Karpas-422 (cell line): ENCODE measurements at regions not wholly inside any gene's neighbourhood (a gene's known extent, or its start where the extent isn't known, plus 50 kb on each side); places are given as distances from the start of the nearest gene placed in this dataset.

Source experiments
- DNase-seq: peaks from one replicate; pipeline ENCODE4 v3.0.0-alpha.2; 2015
- H2AFZ ChIP-seq: fragments of 200-600 bp; sonication (generic); 2 replicates; pipeline ENCODE4 v1.6.1; 2014; ENCODE audit warnings: antibody characterized with exemption, low read length, mixed read lengths
- H3K27ac ChIP-seq: fragments of 200-600 bp; sonication (generic); 2 replicates; pipeline ENCODE4 v1.5.1; 2014; ENCODE audit warnings: mild to moderate bottlenecking, low read length, moderate library complexity
- H3K27me3 ChIP-seq: fragments of 200-600 bp; sonication (generic); 2 replicates; pipeline ENCODE4 v1.6.1; 2014; ENCODE audit warnings: low read length, mixed read lengths
- H3K36me3 ChIP-seq: fragments of 200-600 bp; sonication (generic); 2 replicates; pipeline ENCODE4 v1.6.1; 2014; ENCODE audit warnings: low read length, mixed read lengths; ENCODE audit not compliant: insufficient read depth
- H3K4me1 ChIP-seq: fragments of 200-600 bp; sonication (generic); 2 replicates; pipeline ENCODE4 v1.6.1; 2014; ENCODE audit warnings: mild to moderate bottlenecking, low read length, mixed read lengths
- H3K4me2 ChIP-seq: fragments of 200-600 bp; sonication (generic); 2 replicates; pipeline ENCODE4 v1.6.1; 2014; ENCODE audit warnings: low read length, low read depth, mild to moderate bottlenecking; ENCODE audit not compliant: poor library complexity, severe bottlenecking
- H3K4me3 ChIP-seq: fragments of 200-600 bp; sonication (generic); 2 replicates; pipeline ENCODE4 v1.5.1; 2014; ENCODE audit warnings: mild to moderate bottlenecking, antibody characterized with exemption, low read length, mixed read lengths
- H3K79me2 ChIP-seq: fragments of 200-600 bp; sonication (generic); 2 replicates; pipeline ENCODE4 v1.6.1; 2014; ENCODE audit warnings: mild to moderate bottlenecking, low read length, mixed read lengths
- H3K9ac ChIP-seq: fragments of 200-600 bp; sonication (generic); 2 replicates; pipeline ENCODE4 v1.6.0; 2014; ENCODE audit warnings: low read length
- H3K9me2 ChIP-seq: fragments of 200-600 bp; sonication (generic), shearing (Covaris generic); replicated peaks from 2 replicates; pipeline ENCODE4 v1.6.0; 2014; ENCODE audit warnings: mild to moderate bottlenecking, low read length, moderate library complexity; ENCODE audit not compliant: insufficient read depth
- H3K9me3 ChIP-seq: fragments of 300-700, 200-600 bp; sonication (generic); 2 replicates; pipeline ENCODE4 v1.6.1; 2014; ENCODE audit warnings: low read length, mixed read lengths
- H4K20me1 ChIP-seq: fragments of 200-600 bp; sonication (generic); 2 replicates; pipeline ENCODE4 v1.6.1; 2014; ENCODE audit warnings: mild to moderate bottlenecking, antibody characterized with exemption, low read length, low read depth; ENCODE audit not compliant: insufficient read depth

DNA sequence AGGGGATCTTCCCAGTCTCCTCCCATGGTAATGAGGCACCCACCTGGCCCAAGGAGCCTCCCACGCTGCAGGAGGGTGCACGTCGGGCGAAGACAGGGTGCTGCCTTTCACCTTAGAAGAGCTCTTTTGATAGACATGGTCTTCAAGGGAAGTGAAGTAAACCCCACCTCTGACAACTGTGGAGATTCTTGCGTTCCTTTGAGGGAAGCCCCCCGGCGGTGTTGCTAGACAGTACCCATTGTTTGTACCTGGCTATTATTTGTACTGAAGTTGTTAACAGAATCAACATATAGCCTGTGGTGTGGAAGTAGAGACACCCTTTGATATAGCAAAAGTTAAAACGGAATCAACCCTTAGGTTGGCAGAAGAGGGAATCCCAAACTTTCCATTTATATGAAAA is 648.0 kb downstream of the GALR1 start:
- Histone ChIP-seq H3K9me2 (no peaks in the 10 kb centered on the region), H2AFZ (no peak overlapping the region), H3K9ac (no peak overlapping the region), H3K27me3 (no peaks in the 10 kb centered on the region), H3K36me3 (no peaks in the 10 kb centered on the region), H3K4me2 (no peak overlapping the region), H3K27ac (no peak overlapping the region), H3K9me3 (no peaks in the 10 kb centered on the region), H3K79me2 (no peaks in the 10 kb centered on the region), H4K20me1 (no peaks in the 10 kb centered on the region), H3K4me3 (no peak overlapping the region), H3K4me1 (no peaks in the 10 kb centered on the region)
- no peak for DNase-seq

GRCh38 chr18:77899972-77900754 is 650.5 kb downstream of the GALR1 start:
- no peaks in the 10 kb centered on the region for H4K20me1 ChIP-seq
- H3K4me3 ChIP-seq = no peak overlapping the region
- H3K27ac ChIP-seq = no peak overlapping the region
- H3K9me2 ChIP-seq = no peaks in the 10 kb centered on the region
- H2AFZ ChIP-seq = no peak overlapping the region
- no peaks in the 10 kb centered on the region for H3K36me3 ChIP-seq
- H3K4me2 ChIP-seq = no peak overlapping the region
- H3K79me2 ChIP-seq = no peaks in the 10 kb centered on the region
- H3K9me3 ChIP-seq = no peaks in the 10 kb centered on the region
- no peaks in the 10 kb centered on the region for H3K27me3 ChIP-seq
- no peaks in the 10 kb centered on the region for H3K4me1 ChIP-seq
- DNase-seq = peak; percentile 83
- H3K9ac ChIP-seq = no peak overlapping the region

DNA sequence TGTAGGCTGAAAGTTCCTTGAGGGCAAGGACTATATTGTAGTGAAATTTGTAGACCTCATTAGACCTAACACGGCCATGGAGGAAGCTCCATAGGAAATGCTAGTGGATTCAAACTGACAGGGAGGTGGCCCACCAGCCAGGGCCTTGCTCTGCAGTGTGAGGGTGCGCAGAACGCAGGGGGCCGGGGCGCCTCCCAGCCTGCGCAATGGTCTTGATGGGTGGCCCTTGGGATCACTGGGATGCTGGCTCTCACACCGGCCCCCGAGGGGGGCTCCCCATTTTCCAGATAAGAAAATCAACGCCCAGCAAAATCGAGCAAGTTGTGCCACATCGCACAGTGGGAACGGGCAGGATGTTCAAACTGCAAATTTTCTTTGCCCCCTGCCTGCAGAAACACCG is 655.4 kb downstream of the GALR1 start:
- Histone ChIP-seq H3K4me2 (no peak overlapping the region), H3K9me3 (no peaks in the 10 kb centered on the region), H3K4me3 (no peak overlapping the region), H3K9ac (no peak overlapping the region), H3K36me3 (no peaks in the 10 kb centered on the region), H3K9me2 (no peaks in the 10 kb centered on the region), H3K27me3 (no peaks in the 10 kb centered on the region), H3K27ac (no peak overlapping the region), H3K4me1 (no peaks in the 10 kb centered on the region), H3K79me2 (no peaks in the 10 kb centered on the region), H4K20me1 (no peaks in the 10 kb centered on the region), H2AFZ (no peak overlapping the region)
- DNase-seq = no peak

DNA sequence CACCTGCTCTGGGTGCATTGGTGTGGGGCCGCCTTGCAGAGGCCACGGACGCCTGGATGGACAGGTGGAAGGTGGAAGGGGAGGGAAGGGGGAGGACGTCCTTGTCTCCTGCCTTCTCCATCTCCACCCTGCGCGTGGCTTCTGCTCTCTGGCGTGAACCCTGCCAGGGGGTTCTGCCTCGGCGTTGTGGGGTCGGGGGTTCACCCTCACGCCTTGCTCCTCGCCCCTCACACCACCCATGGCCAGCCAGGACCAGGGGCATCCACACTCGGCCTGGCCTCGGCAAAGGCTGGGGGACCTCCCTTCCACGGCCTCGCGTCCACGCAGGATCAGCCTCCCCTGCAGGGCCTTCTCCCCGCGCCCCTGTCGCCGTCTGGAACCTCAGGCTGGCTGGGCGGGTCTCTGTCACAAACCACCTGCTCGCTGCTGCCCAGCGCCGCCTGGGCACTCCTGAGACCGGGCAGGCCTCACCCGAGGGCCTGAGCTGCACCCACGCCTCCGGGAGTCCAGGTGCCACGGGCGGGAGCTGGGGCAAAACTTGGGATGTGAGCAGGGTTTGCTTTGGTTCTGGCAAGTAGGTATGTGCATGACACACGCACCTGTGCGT is 655.9 kb downstream of the GALR1 start:
- Histone ChIP-seq H3K4me3 (no peak overlapping the region), H3K9me3 (no peaks in the 10 kb centered on the region), H3K9me2 (no peaks in the 10 kb centered on the region), H3K79me2 (no peaks in the 10 kb centered on the region), H2AFZ (no peak overlapping the region), H3K27me3 (no peaks in the 10 kb centered on the region), H3K4me2 (no peak overlapping the region), H3K9ac (no peak overlapping the region), H3K4me1 (no peaks in the 10 kb centered on the region), H4K20me1 (no peaks in the 10 kb centered on the region), H3K27ac (no peak overlapping the region), H3K36me3 (no peaks in the 10 kb centered on the region)
- DNase-seq = no peak

DNA sequence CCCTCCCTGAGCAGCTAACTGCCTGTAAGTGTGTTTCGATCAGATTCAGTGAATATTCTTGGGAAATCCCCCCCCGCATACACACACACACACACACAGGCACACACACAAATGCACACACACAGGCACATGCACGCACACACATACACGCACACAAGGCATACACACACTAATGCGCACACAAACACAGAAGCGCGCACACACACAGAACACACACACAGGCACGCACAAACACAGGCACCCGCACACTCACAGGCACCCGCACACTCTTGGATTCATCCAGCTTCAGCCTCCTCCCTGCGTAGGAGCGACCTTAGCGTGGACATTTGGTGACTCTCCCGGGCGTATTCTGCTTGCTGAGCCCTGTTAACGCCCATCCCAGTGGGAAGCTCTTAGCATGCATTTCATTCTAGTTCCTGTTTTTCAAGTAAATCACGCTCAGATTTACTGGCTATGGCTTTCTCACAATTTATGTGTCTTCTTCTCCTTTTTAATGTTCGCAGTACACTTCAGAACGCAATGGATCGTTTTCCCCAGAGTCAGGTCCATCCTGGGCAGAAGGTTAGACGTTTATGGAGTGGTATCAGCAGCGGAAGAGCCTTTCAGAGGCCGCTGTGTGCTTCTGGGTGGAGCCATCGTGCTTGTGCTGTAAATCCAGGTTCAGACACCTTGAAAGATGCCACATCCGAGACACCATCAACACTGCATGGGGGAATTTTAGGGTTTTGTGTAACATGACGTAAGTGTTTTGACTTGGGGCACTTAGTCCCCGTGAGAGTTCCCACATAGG is 656.6 kb downstream of the GALR1 start:
- Histone ChIP-seq H4K20me1 (no peaks in the 10 kb centered on the region), H3K4me2 (no peak overlapping the region), H3K9me3 (no peaks in the 10 kb centered on the region), H2AFZ (no peak overlapping the region), H3K36me3 (no peaks in the 10 kb centered on the region), H3K4me3 (no peak overlapping the region), H3K9me2 (no peaks in the 10 kb centered on the region), H3K9ac (no peak overlapping the region), H3K79me2 (no peaks in the 10 kb centered on the region), H3K27me3 (no peaks in the 10 kb centered on the region), H3K4me1 (no peaks in the 10 kb centered on the region), H3K27ac (no peak overlapping the region)
- DNase-seq = no peak

DNA sequence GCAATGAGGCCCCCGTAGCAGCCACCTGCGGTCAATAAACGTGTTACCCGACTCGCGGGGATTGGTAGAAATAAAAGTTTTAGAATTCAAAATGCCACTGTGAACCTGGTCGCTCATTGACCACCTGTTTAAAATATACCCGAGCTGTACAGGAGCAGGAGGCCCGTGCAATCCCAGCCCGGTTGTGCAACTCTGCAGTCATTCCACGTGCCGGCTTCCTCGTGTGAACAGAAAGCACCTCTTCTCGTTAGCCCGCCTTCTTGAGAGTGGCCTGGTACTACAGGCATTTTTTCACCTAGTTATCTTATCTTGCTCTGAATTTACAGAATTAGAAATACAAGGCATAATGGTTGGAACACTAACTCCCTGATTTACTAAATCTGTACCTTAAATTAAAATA is 660.7 kb downstream of the GALR1 start:
- Histone ChIP-seq H3K9me2 (no peaks in the 10 kb centered on the region), H3K27ac (no peak overlapping the region), H4K20me1 (no peaks in the 10 kb centered on the region), H3K9me3 (no peaks in the 10 kb centered on the region), H3K4me1 (no peaks in the 10 kb centered on the region), H2AFZ (no peak overlapping the region), H3K4me3 (no peak overlapping the region), H3K9ac (no peak overlapping the region), H3K27me3 (no peaks in the 10 kb centered on the region), H3K36me3 (no peaks in the 10 kb centered on the region), H3K4me2 (no peak overlapping the region), H3K79me2 (no peaks in the 10 kb centered on the region)
- DNase-seq = no peak

DNA sequence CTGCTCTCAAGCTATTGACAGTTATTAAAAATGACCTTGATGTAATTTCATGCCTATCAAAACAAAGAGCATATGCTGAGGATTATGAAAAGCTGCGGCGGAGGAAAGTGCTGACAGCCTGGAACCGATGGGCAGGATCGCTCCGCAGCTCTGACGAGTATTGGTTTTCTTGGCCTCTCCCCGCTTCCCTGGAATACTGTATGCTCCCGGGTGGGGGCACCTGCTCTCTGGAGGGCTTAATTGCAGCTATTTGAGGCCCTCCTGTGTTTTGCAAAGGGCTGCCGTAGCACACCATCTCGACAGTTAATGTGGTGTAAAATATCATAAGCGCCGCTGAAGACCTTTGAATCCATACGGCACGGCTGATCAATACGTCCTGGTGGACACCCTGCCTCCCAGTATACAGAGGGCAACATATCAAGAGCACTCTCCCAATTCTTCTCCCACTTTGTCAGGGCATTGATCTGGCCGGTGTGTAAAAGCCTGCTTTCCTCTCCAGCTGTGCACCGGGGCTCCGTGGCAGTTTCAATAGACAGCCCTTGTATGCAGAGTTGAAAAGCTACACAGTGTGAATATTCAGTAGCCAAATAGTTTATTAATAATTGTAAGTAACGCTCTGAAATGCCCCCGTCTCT is 662.4 kb downstream of the GALR1 start:
- no peaks in the 10 kb centered on the region for H3K36me3 ChIP-seq
- H3K9ac ChIP-seq = no peak overlapping the region
- H3K4me1 ChIP-seq = no peaks in the 10 kb centered on the region
- H3K4me3 ChIP-seq = no peak overlapping the region
- H2AFZ ChIP-seq = no peak overlapping the region
- no peaks in the 10 kb centered on the region for H4K20me1 ChIP-seq
- DNase-seq = no peak
- no peaks in the 10 kb centered on the region for H3K27me3 ChIP-seq
- H3K79me2 ChIP-seq = no peaks in the 10 kb centered on the region
- no peaks in the 10 kb centered on the region for H3K9me3 ChIP-seq
- H3K27ac ChIP-seq = no peak overlapping the region
- H3K9me2 ChIP-seq = no peaks in the 10 kb centered on the region
- H3K4me2 ChIP-seq = no peak overlapping the region

- Histone ChIP-seq H3K9ac (no peak overlapping the region), H3K4me3 (no peak overlapping the region), H3K79me2 (no peaks in the 10 kb centered on the region), H3K9me2 (no peaks in the 10 kb centered on the region), H2AFZ (no peak overlapping the region), H3K9me3 (no peaks in the 10 kb centered on the region), H3K27me3 (no peaks in the 10 kb centered on the region), H3K27ac (no peak overlapping the region), H3K36me3 (no peaks in the 10 kb centered on the region), H3K4me2 (no peak overlapping the region), H4K20me1 (no peaks in the 10 kb centered on the region), H3K4me1 (no peaks in the 10 kb centered on the region)
- DNase-seq = no peak
Measured at GRCh38 chr18:77918730-77919129, 669.1 kb downstream of the GALR1 start.
